Endothelial cell of umbilical vein (primary cell): ENCODE measurements at regions not wholly inside any gene's neighbourhood (a gene's known extent, or its start where the extent isn't known, plus 50 kb on each side); places are given as distances from the start of the nearest gene placed in this dataset.
A peak's percentile ranks its signal among the peaks of the same experiment; 100 is the strongest.

Source experiments
- BruUV-seq: library from RNA; stranded (reverse); fragments of 400-500 nt; replicated peaks from 2 replicates; lab custom pipeline; 2021; lab: Mats Ljungman, UMichigan
- CTCF ChIA-PET: fragments of 300-600, 350-600 bp; sonication (Branson Sonifier 250); formaldehyde crosslinking; loops from one replicate; lab custom pipeline; 2021; ENCODE audit warnings: antibody characterized with exemption, inconsistent platforms; lab: Charles Lee
- POLR2A ChIA-PET: fragments of 300-600, 350-600 bp; sonication (Branson Sonifier 250); formaldehyde crosslinking; loops from one replicate; lab custom pipeline; 2021; ENCODE audit warnings: antibody characterized with exemption, inconsistent platforms; lab: Charles Lee
- DNase-seq: peaks from one replicate; pipeline ENCODE4 v3.0.0-alpha.2; 2011; ENCODE audit warnings: low read depth, low spot score
- FAIRE-seq: peaks from 2 replicates; lab custom pipeline; 2011; peaks lifted over from hg19 to GRCh38; lab: Jason Lieb, UNC
- H2AFZ ChIP-seq: 2 replicates; pipeline ENCODE4 v1.6.0; 2012; ENCODE audit warnings: low read depth, low read length, control low read depth, inconsistent platforms
- H3K27ac ChIP-seq: 2 replicates; pipeline ENCODE4 v1.5.1; 2011; ENCODE audit warnings: low read depth, mild to moderate bottlenecking, control low read depth, low read length, moderate library complexity; ENCODE audit not compliant: insufficient read depth
- H3K27me3 ChIP-seq, 2 experiments: 2 replicates each; pipeline versions ENCODE4 v1.6.0 to v1.6.1; 2011; ENCODE audit warnings: low read length in 2 of 2, mixed read lengths in 1 of 2; ENCODE audit not compliant: control insufficient read depth in 2 of 2, insufficient read depth in 2 of 2
- H3K36me3 ChIP-seq, 2 experiments: 2 replicates in 1 of 2; 3 replicates in 1 of 2; pipeline ENCODE4 v1.5.1; 2011; ENCODE audit warnings: low read length in 2 of 2, mild to moderate bottlenecking in 1 of 2, moderate library complexity in 1 of 2; ENCODE audit not compliant: control insufficient read depth in 2 of 2, insufficient read depth in 2 of 2; ENCODE audit errors: extremely low read depth in 1 of 2
- H3K4me1 ChIP-seq: 3 replicates; pipeline ENCODE4 v1.5.1; 2011; ENCODE audit warnings: mild to moderate bottlenecking, low read length; ENCODE audit not compliant: control insufficient read depth, insufficient read depth; ENCODE audit errors: extremely low read depth
- H3K4me2 ChIP-seq: 2 replicates; pipeline ENCODE4 v1.6.1; 2011; ENCODE audit warnings: low read length, control low read depth, mixed read lengths; ENCODE audit not compliant: insufficient read depth
- H3K4me3 ChIP-seq, 3 experiments: fragments of 200-600 bp in 1 of 3; sonication (generic), shearing (Covaris generic) in 1 of 3; replicated peaks in 1 of 3; 2 replicates each; pipeline ENCODE4 v1.5.1; 2011 to 2016; ENCODE audit warnings: control low read depth in 3 of 3, low read length in 3 of 3, mild to moderate bottlenecking in 2 of 3, inconsistent platforms in 1 of 3, low read depth in 1 of 3, moderate library complexity in 1 of 3; ENCODE audit not compliant: insufficient read depth in 1 of 3
- H3K79me2 ChIP-seq: 2 replicates; pipeline ENCODE4 v1.6.0; 2012; ENCODE audit warnings: low read length, inconsistent platforms; ENCODE audit not compliant: control insufficient read depth, insufficient read depth
- H3K9ac ChIP-seq: replicated peaks from 2 replicates; pipeline ENCODE3; 2011; ENCODE audit warnings: low read length, control low read depth; ENCODE audit not compliant: insufficient read depth; ENCODE audit errors: extremely low read depth
- H3K9me1 ChIP-seq: replicated peaks from 3 replicates; pipeline ENCODE4 v1.6.0; 2011; ENCODE audit warnings: mild to moderate bottlenecking, low read length; ENCODE audit not compliant: control insufficient read depth, insufficient read depth; ENCODE audit errors: extremely low read depth
- H3K9me3 ChIP-seq: replicated peaks from 2 replicates; pipeline ENCODE4 v1.5.1; 2012; ENCODE audit warnings: low read length, inconsistent platforms; ENCODE audit not compliant: control insufficient read depth, insufficient read depth
- H4K20me1 ChIP-seq: replicated peaks from 2 replicates; pipeline ENCODE3; 2011; ENCODE audit warnings: mild to moderate bottlenecking, low read length; ENCODE audit not compliant: control insufficient read depth, insufficient read depth; ENCODE audit errors: extremely low read depth
- EZH2 ChIP-seq: IDR thresholded peaks from 2 replicates; pipeline ENCODE4 v1.6.1; 2012; ENCODE audit warnings: borderline replicate concordance, low read depth, mild to moderate bottlenecking, moderate library complexity, low read length, inconsistent platforms; ENCODE audit not compliant: severe bottlenecking
- FOS ChIP-seq: IDR thresholded peaks from 2 replicates; pipeline ENCODE4 v1.6.1; 2011; ENCODE audit warnings: mild to moderate bottlenecking, low read length, moderate library complexity, borderline replicate concordance; ENCODE audit not compliant: insufficient read depth
- GATA2 ChIP-seq: IDR thresholded peaks from 2 replicates; pipeline ENCODE4 v1.7.0; 2011; ENCODE audit warnings: low read depth, mild to moderate bottlenecking, moderate library complexity, mixed read lengths, low read length; ENCODE audit not compliant: insufficient read length, insufficient read depth
- MYC ChIP-seq: IDR thresholded peaks from one replicate; pipeline ENCODE4 v1.6.1; 2011; ENCODE audit warnings: mild to moderate bottlenecking, low read depth, low read length
- POLR2AphosphoS5 ChIP-seq: IDR thresholded peaks from 2 replicates; pipeline ENCODE4 v1.6.1; 2012; ENCODE audit warnings: low read depth, mild to moderate bottlenecking, control low read depth, low read length, moderate library complexity; ENCODE audit not compliant: insufficient read depth
- dilution Hi-C: fragments of 300-500 bp; cut with MboI; formaldehyde crosslinking; loops from one replicate; pipeline ENCODE4 v1.15.0; 2019; ENCODE audit warnings: low sequenced_read_pairs; ENCODE audit not compliant: extremely low pct_ligation_motif_present
- intact Hi-C: fragments of 100-400 bp; cut with micrococcal nuclease; formaldehyde crosslinking; loops from one replicate; pipeline ENCODE4 v1.10.0; 2022
- TF ChIP-seq, protein P1 (sequence below), 2 donors: IDR thresholded peaks; 1 replicate in 1 of 2; 2 replicates in 1 of 2; pipeline ENCODE4 v1.5.1; 2011; ENCODE audit warnings: low read length in 2 of 2, mild to moderate bottlenecking in 2 of 2, moderate library complexity in 2 of 2, control low read depth in 1 of 2, inconsistent platforms in 1 of 2, low read depth in 1 of 2; ENCODE audit not compliant: insufficient read depth in 1 of 2; ENCODE audit errors: extremely low read depth in 1 of 2
- TF ChIP-seq, protein P2 (sequence below): IDR thresholded peaks from 2 replicates; pipeline ENCODE4 v1.6.1; 2011; ENCODE audit not compliant: insufficient read depth, insufficient read length

DNA sequence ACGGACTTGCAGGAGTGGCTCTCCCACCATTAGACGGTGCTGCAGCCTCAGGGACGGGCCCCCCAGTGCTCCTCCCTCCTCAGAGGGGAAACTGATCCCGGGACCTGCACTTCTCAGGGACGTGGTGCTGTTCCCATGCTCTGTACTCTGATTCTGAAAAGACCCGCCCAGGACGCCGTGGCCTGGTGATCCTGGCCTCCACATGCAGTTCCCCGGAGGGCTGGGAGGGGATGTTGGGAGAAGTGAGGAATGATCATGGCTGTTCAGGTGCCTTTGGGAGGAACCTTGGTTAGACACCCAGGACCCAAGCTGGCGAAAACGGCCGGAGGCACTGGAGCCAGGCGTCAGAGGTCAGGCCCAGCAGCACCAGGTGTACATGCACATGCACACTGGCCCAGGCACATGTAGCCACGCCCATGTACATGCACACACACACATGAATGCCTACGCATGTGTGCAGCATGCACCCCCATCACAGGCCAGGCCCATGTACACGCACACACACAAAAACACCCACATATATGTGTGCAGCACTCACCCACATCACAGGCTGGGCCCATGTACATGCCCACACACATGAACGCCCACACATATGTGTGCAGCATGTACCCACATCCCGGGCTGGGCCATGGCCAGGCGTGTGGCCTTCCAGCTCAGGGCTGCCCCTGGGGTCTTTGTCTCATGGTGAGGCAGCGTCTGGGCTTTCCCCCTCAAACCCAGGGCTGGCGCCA, 52.6 kb upstream of the DACT2 start:
- H2AFZ ChIP-seq, result no peak overlapping the region
- dilution Hi-C loops (no loop called here), intact Hi-C loops (no loop called here)
- CTCF ChIA-PET, result no interaction called here
- DNase-seq (no peak), FAIRE-seq (no peak)
- POLR2A ChIA-PET, result no interaction called here
- no peaks in the 10 kb centered on the region for H3K36me3 ChIP-seq
- H3K4me1 ChIP-seq, result no peaks in the 10 kb centered on the region
- no TSS peak for BruUV-seq
- no peak overlapping the region for H3K4me3 ChIP-seq
- no peaks in the 10 kb centered on the region for H3K9me1 ChIP-seq
- no peaks in the 10 kb centered on the region for H3K27me3 ChIP-seq
- H3K9me3 ChIP-seq, result no peaks in the 10 kb centered on the region
- no peaks in the 10 kb centered on the region for H4K20me1 ChIP-seq
- no peak overlapping the region for H3K4me2 ChIP-seq
- TF ChIP-seq POLR2AphosphoS5 (no peak), EZH2 (no peak)
- TF ChIP-seq, protein P1, sequence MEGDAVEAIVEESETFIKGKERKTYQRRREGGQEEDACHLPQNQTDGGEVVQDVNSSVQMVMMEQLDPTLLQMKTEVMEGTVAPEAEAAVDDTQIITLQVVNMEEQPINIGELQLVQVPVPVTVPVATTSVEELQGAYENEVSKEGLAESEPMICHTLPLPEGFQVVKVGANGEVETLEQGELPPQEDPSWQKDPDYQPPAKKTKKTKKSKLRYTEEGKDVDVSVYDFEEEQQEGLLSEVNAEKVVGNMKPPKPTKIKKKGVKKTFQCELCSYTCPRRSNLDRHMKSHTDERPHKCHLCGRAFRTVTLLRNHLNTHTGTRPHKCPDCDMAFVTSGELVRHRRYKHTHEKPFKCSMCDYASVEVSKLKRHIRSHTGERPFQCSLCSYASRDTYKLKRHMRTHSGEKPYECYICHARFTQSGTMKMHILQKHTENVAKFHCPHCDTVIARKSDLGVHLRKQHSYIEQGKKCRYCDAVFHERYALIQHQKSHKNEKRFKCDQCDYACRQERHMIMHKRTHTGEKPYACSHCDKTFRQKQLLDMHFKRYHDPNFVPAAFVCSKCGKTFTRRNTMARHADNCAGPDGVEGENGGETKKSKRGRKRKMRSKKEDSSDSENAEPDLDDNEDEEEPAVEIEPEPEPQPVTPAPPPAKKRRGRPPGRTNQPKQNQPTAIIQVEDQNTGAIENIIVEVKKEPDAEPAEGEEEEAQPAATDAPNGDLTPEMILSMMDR (IDR thresholded peaks at IDR 0.05; ENCODE audit: extremely low read depth in 1 of 2, insufficient read depth in 1 of 2, low read depth in 1 of 2, low read length in 2 of 2), result no peak
- TF ChIP-seq, protein P2, sequence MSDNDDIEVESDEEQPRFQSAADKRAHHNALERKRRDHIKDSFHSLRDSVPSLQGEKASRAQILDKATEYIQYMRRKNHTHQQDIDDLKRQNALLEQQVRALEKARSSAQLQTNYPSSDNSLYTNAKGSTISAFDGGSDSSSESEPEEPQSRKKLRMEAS, result peak; percentile 12
- no peak overlapping the region for H3K27ac ChIP-seq
- no peak overlapping the region for H3K9ac ChIP-seq
- H3K79me2 ChIP-seq, result no peaks in the 10 kb centered on the region

GRCh38 chr6:168372889-168373288, 53.3 kb upstream of the DACT2 start:
- no peak overlapping the region for H3K4me3 ChIP-seq
- no peaks in the 10 kb centered on the region for H3K79me2 ChIP-seq
- intact Hi-C loops (no loop called here), dilution Hi-C loops (no loop called here)
- FAIRE-seq, result no peak
- POLR2A ChIA-PET, result no interaction called here
- BruUV-seq, result no TSS peak
- no peaks in the 10 kb centered on the region for H3K27me3 ChIP-seq
- H3K4me2 ChIP-seq, result no peak overlapping the region
- H2AFZ ChIP-seq, result no peak overlapping the region
- no peaks in the 10 kb centered on the region for H3K36me3 ChIP-seq
- TF ChIP-seq, protein P1 (IDR thresholded peaks at IDR 0.05; ENCODE audit: extremely low read depth in 1 of 2, insufficient read depth in 1 of 2, low read depth in 1 of 2, low read length in 2 of 2), result no peak
- TF ChIP-seq MYC (no peak), FOS (no peak), EZH2 (no peak), GATA2 (no peak)
- H3K27ac ChIP-seq, result no peak overlapping the region
- H3K9me1 ChIP-seq, result no peaks in the 10 kb centered on the region
- DNase-seq, result no peak
- no peaks in the 10 kb centered on the region for H4K20me1 ChIP-seq
- no peaks in the 10 kb centered on the region for H3K4me1 ChIP-seq
- H3K9ac ChIP-seq, result no peak overlapping the region
- CTCF ChIA-PET, result no interaction called here
- H3K9me3 ChIP-seq, result no peaks in the 10 kb centered on the region
